ENCODE measurements at regions not wholly inside any gene's neighbourhood (a gene's known extent, or its start where the extent isn't known, plus 50 kb on each side); places are given as distances from the start of the nearest gene placed in this dataset.

DNA sequence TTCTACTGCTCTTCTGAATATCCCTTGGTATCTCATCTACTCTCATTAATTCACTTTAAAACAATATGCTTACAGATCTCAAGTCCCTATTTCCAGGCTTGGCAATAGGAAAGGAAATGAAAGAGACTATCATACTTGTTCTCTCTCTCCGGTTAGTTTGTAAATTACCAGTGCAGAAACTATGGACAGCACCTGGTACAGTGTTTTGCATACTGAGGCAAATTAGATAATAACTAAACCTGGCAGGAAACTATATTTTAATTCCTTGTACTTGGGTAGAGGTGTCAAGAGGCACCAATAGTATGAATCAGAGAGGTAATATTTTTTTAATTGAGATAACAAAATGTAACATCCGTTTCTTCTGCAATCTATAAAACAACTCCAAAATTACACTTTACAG, 97.7 kb upstream of the TMEM196 start:
- TF ChIP-seq EP300 (IDR thresholded peaks at IDR 0.05), result no peak
- no peak for TF ChIP-seq POLR2A (IDR thresholded peaks at IDR 0.05)
- TF ChIP-seq POLR2AphosphoS5 (IDR thresholded peaks at IDR 0.05), result no peak
- TF ChIP-seq, protein P1, sequence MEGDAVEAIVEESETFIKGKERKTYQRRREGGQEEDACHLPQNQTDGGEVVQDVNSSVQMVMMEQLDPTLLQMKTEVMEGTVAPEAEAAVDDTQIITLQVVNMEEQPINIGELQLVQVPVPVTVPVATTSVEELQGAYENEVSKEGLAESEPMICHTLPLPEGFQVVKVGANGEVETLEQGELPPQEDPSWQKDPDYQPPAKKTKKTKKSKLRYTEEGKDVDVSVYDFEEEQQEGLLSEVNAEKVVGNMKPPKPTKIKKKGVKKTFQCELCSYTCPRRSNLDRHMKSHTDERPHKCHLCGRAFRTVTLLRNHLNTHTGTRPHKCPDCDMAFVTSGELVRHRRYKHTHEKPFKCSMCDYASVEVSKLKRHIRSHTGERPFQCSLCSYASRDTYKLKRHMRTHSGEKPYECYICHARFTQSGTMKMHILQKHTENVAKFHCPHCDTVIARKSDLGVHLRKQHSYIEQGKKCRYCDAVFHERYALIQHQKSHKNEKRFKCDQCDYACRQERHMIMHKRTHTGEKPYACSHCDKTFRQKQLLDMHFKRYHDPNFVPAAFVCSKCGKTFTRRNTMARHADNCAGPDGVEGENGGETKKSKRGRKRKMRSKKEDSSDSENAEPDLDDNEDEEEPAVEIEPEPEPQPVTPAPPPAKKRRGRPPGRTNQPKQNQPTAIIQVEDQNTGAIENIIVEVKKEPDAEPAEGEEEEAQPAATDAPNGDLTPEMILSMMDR (IDR thresholded peaks at IDR 0.05), result no peak
- no peaks in the 10 kb centered on the region for H3K36me3 ChIP-seq
- H3K9me3 ChIP-seq, result no peaks in the 10 kb centered on the region
- WGBS, 2 donors (ENCODE audit: low coverage in 1 of 2), result 80 to 86% methylated on average over 2 of the region's 2 CpGs
- H3K4me3 ChIP-seq, result no peak overlapping the region
- no peaks in the 10 kb centered on the region for H3K27me3 ChIP-seq
- H3K27ac ChIP-seq, result no peak overlapping the region
- no peak for ATAC-seq
- no peaks in the 10 kb centered on the region for H3K4me1 ChIP-seq

DNA sequence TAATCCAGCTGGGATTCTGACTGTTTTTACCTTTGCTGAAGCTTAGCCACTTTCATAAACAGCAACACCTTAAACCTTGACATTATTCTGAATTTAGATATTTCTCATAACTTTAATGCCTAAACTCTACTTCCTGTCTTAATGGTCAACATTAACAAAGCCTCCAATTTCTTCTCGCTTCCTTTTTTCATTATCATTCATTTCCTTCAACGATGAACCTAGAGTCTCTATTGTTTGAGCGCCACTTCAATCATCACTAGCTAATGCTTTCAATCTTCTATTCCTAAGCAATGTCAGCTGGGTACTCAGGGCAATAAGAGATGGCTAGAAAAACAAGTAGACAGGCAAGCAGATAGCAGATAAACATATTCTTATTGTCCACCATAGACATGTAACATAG, 96.6 kb upstream of the TMEM196 start:
- 86 to 88% methylated on average over 3 of the region's 3 CpGs for WGBS, 2 donors (ENCODE audit: low coverage in 1 of 2)
- no peaks in the 10 kb centered on the region for H3K27me3 ChIP-seq
- no peak for TF ChIP-seq POLR2A (IDR thresholded peaks at IDR 0.05)

GRCh38 chr7:19853261-19853832, 79.9 kb upstream of the TMEM196 start:
- no peak for ATAC-seq
- no peaks in the 10 kb centered on the region for H3K27me3 ChIP-seq
- H3K4me3 ChIP-seq, result no peak overlapping the region
- TF ChIP-seq, protein P1 (IDR thresholded peaks at IDR 0.05), result no peak
- TF ChIP-seq POLR2A (IDR thresholded peaks at IDR 0.05), result no peak
- no peak for TF ChIP-seq EP300 (IDR thresholded peaks at IDR 0.05)
- TF ChIP-seq POLR2AphosphoS5 (IDR thresholded peaks at IDR 0.05), result no peak
- no peaks in the 10 kb centered on the region for H3K4me1 ChIP-seq
- WGBS, 2 donors (ENCODE audit: low coverage in 1 of 2), result 68 to 92% methylated on average over 5 of the region's 5 CpGs
- H3K36me3 ChIP-seq, result no peaks in the 10 kb centered on the region
- H3K27ac ChIP-seq, result no peak overlapping the region
- no peaks in the 10 kb centered on the region for H3K9me3 ChIP-seq

More for the DNA sequence above, 96.6 kb upstream of the TMEM196 start:
- no peaks in the 10 kb centered on the region for H3K36me3 ChIP-seq
- no peaks in the 10 kb centered on the region for H3K9me3 ChIP-seq
- no peak overlapping the region for H3K27ac ChIP-seq
- no peak overlapping the region for H3K4me3 ChIP-seq
- no peaks in the 10 kb centered on the region for H3K4me1 ChIP-seq
- no peak for ATAC-seq

GRCh38 chr7:19852192-19852591, 78.8 kb upstream of the TMEM196 start:
- H3K9me3 ChIP-seq, result no peaks in the 10 kb centered on the region
- no peaks in the 10 kb centered on the region for H3K36me3 ChIP-seq
- no peaks in the 10 kb centered on the region for H3K4me1 ChIP-seq
- ATAC-seq, result no peak
- H3K27me3 ChIP-seq, result no peaks in the 10 kb centered on the region
- no peak overlapping the region for H3K27ac ChIP-seq
- WGBS, 2 donors (ENCODE audit: low coverage in 1 of 2), result 25 to 33% methylated on average over 1 of the region's 1 CpG
- no peak overlapping the region for H3K4me3 ChIP-seq
- TF ChIP-seq, protein P1 (IDR thresholded peaks at IDR 0.05), result no peak
- TF ChIP-seq POLR2AphosphoS5 (IDR thresholded peaks at IDR 0.05) (no peak), EP300 (IDR thresholded peaks at IDR 0.05) (no peak), POLR2A (IDR thresholded peaks at IDR 0.05) (no peak)

- ATAC-seq, result no peak
- TF ChIP-seq EP300 (IDR thresholded peaks at IDR 0.05) (no peak), POLR2AphosphoS5 (IDR thresholded peaks at IDR 0.05) (no peak), POLR2A (IDR thresholded peaks at IDR 0.05) (no peak)
- TF ChIP-seq, protein P1 (IDR thresholded peaks at IDR 0.05), result no peak
- Histone ChIP-seq H3K27me3 (no peaks in the 10 kb centered on the region), H3K4me1 (no peaks in the 10 kb centered on the region), H3K9me3 (no peaks in the 10 kb centered on the region), H3K27ac (no peak overlapping the region), H3K4me3 (no peak overlapping the region), H3K36me3 (no peaks in the 10 kb centered on the region)
- 70 to 72% methylated on average over 3 of the region's 3 CpGs for WGBS, 2 donors (ENCODE audit: low coverage in 1 of 2)
Measured at GRCh38 chr7:19851504-19851903, 78.1 kb upstream of the TMEM196 start.

All from gastroesophageal sphincter (tissue), 4 donors.